OCI-LY7 (cell line): ENCODE measurements at regions not wholly inside any gene's neighbourhood (a gene's known extent, or its start where the extent isn't known, plus 50 kb on each side); places are given as distances from the start of the nearest gene placed in this dataset.
"Not testable (repeated sequence)": the region's sequence is repeated elsewhere in the genome, so short reads cannot be mapped to it uniquely, and the experiment has no call there.

Source experiments
- EZH2phosphoT487 ChIP-seq: fragments of 200-600 bp; sonication (generic); IDR thresholded peaks from 2 replicates; pipeline ENCODE4 v1.6.1; 2018; ENCODE audit warnings: low read depth, borderline replicate concordance, mild to moderate bottlenecking, mixed run types, antibody characterized with exemption, low read length, moderate library complexity, mixed read lengths
- TF ChIP-seq, protein P1 (sequence below): fragments of 200-600 bp; sonication (generic); conservative IDR thresholded peaks from 2 replicates; pipeline ENCODE4 v1.5.1; 2014; ENCODE audit warnings: mild to moderate bottlenecking, antibody characterized with exemption, low read length, moderate library complexity, mixed read lengths

- TF ChIP-seq, protein P1, sequence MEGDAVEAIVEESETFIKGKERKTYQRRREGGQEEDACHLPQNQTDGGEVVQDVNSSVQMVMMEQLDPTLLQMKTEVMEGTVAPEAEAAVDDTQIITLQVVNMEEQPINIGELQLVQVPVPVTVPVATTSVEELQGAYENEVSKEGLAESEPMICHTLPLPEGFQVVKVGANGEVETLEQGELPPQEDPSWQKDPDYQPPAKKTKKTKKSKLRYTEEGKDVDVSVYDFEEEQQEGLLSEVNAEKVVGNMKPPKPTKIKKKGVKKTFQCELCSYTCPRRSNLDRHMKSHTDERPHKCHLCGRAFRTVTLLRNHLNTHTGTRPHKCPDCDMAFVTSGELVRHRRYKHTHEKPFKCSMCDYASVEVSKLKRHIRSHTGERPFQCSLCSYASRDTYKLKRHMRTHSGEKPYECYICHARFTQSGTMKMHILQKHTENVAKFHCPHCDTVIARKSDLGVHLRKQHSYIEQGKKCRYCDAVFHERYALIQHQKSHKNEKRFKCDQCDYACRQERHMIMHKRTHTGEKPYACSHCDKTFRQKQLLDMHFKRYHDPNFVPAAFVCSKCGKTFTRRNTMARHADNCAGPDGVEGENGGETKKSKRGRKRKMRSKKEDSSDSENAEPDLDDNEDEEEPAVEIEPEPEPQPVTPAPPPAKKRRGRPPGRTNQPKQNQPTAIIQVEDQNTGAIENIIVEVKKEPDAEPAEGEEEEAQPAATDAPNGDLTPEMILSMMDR = not testable (repeated sequence)
- TF ChIP-seq EZH2phosphoT487 = not testable (repeated sequence)
These were observed 99.3 kb downstream of the PRR15 start for GRCh38 chr7:29662899-29663298.
